A549 (cell line): ENCODE measurements at regions not wholly inside any gene's neighbourhood (a gene's known extent, or its start where the extent isn't known, plus 50 kb on each side); places are given as distances from the start of the nearest gene placed in this dataset.

Experiments used
- ATAC-seq, 2 experiments: fragments of 200-7000 bp in 1 of 2; fragments of >200 bp in 1 of 2; cut with Nextera tagmentation in 1 of 2; cut with Tn5 transposase in 1 of 2; 3 replicates each; pipeline versions ENCODE4 v1.8.0 to v1.9.1; 2018 to 2020; ENCODE audit warnings: mild to moderate bottlenecking in 1 of 2, moderate library complexity in 1 of 2
- CTCF ChIA-PET: fragments of 300-600 bp; sonication (Branson Sonifier 250); formaldehyde crosslinking; extraction: SDS; loops from one replicate; lab custom pipeline; 2021; ENCODE audit warnings: antibody characterized with exemption, inconsistent platforms; lab: Yijun Ruan, JAX
- POLR2A ChIA-PET: fragments of 350-600 bp; formaldehyde crosslinking; extraction: SDS; loops from one replicate; lab custom pipeline; 2021; ENCODE audit warnings: antibody characterized with exemption, inconsistent platforms; lab: Yijun Ruan, JAX
- DNase-seq, 2 experiments: peaks; one replicate each; pipeline versions ENCODE4 v3.0.0 to v3.0.0-alpha.2; 2011 to 2016; ENCODE audit warnings: low read depth in 1 of 2, low spot score in 1 of 2
- FAIRE-seq: peaks from 2 replicates; lab custom pipeline; 2011; peaks lifted over from hg19 to GRCh38; lab: Jason Lieb, UNC
- H3K27ac ChIP-seq, 2 experiments: fragments of >200 bp; sonication (Bioruptor Twin); formaldehyde crosslinking; 3 replicates each; pipeline ENCODE4 v1.5.1; 2016 to 2017
- H3K4me1 ChIP-seq: fragments of >200 bp; sonication (Bioruptor Twin); formaldehyde crosslinking; 3 replicates; pipeline ENCODE4 v1.6.1; 2016
- H3K4me2 ChIP-seq: fragments of >200 bp; sonication (Bioruptor Twin); formaldehyde crosslinking; 3 replicates; pipeline ENCODE4 v1.6.1; 2016
- H3K4me3 ChIP-seq: fragments of >200 bp; sonication (Bioruptor Twin); formaldehyde crosslinking; 3 replicates; pipeline ENCODE4 v1.5.1; 2016
- H3K9me3 ChIP-seq: fragments of >200 bp; sonication (Bioruptor Twin); formaldehyde crosslinking; 3 replicates; pipeline ENCODE4 v1.6.1; 2016
- ATOH8 ChIP-seq: fragments of 250-450 bp; sonication (Bioruptor Pico); IDR thresholded peaks from 2 replicates; pipeline ENCODE4 v1.5.0; 2020; ENCODE audit warnings: low read depth, mild to moderate bottlenecking, moderate library complexity
- BHLHE40 ChIP-seq: IDR thresholded peaks from 2 replicates; pipeline ENCODE4 v1.6.1; 2012; ENCODE audit warnings: low read depth, low read length, inconsistent platforms
- CBX2 ChIP-seq: fragments of 200-600 bp; sonication (generic); IDR thresholded peaks from 2 replicates; pipeline ENCODE4 v1.6.1; 2016; ENCODE audit warnings: low read depth, mild to moderate bottlenecking, borderline replicate concordance
- CTCF ChIP-seq: fragments of >200 bp; sonication (Bioruptor Twin); formaldehyde crosslinking; IDR thresholded peaks from 3 replicates; pipeline ENCODE4 v1.5.1; 2016
- E2F6 ChIP-seq: IDR thresholded peaks from 2 replicates; pipeline ENCODE4 v1.6.1; 2012; ENCODE audit warnings: low read depth, borderline replicate concordance
- EHF ChIP-seq: fragments of 250-450 bp; sonication (Bioruptor Pico); IDR thresholded peaks from 2 replicates; pipeline ENCODE4 v1.5.0; 2020; ENCODE audit warnings: mild to moderate bottlenecking
- ELK1 ChIP-seq: fragments of 150-350 bp; IDR thresholded peaks from 2 replicates; pipeline ENCODE4 v1.6.1; 2014; ENCODE audit warnings: low read depth, mild to moderate bottlenecking, low read length
- EP300 ChIP-seq, 2 experiments: fragments of >200 bp; sonication (Bioruptor Twin); formaldehyde crosslinking; IDR thresholded peaks; 2 replicates in 1 of 2; 3 replicates in 1 of 2; pipeline ENCODE4 v1.6.1; 2016 to 2017
- FOSL2 ChIP-seq, 2 experiments: fragments of 450-650 bp in 1 of 2; fragments of >200 bp in 1 of 2; sonication (Bioruptor Twin) in 1 of 2; formaldehyde crosslinking; IDR thresholded peaks; 2 replicates each; pipeline versions ENCODE4 v1.5.0 to v1.6.1; 2016 to 2020; ENCODE audit warnings: mild to moderate bottlenecking in 1 of 2, moderate library complexity in 1 of 2
- FOXS1 ChIP-seq: fragments of 250-450 bp; sonication (Bioruptor Pico); IDR thresholded peaks from 2 replicates; pipeline ENCODE4 v1.5.0; 2020; ENCODE audit warnings: mild to moderate bottlenecking, moderate library complexity
- HMGXB4 ChIP-seq: fragments of 250-450 bp; sonication (Bioruptor Pico); IDR thresholded peaks from 2 replicates; pipeline ENCODE4 v1.5.0; 2021; ENCODE audit warnings: mild to moderate bottlenecking, moderate library complexity, borderline replicate concordance
- MAFK ChIP-seq: fragments of 450-650 bp; IDR thresholded peaks from 2 replicates; pipeline ENCODE4 v1.6.1; 2014; ENCODE audit not compliant: partially characterized antibody
- MAX ChIP-seq: IDR thresholded peaks from 2 replicates; pipeline ENCODE4 v1.6.1; 2012
- MAZ ChIP-seq: fragments of 150-350 bp; IDR thresholded peaks from 2 replicates; pipeline ENCODE4 v1.6.1; 2014; ENCODE audit warnings: antibody characterized with exemption, low read depth, low read length, borderline replicate concordance
- POLR2A ChIP-seq: IDR thresholded peaks from 2 replicates; pipeline ENCODE4 v1.6.1; 2012; ENCODE audit warnings: mild to moderate bottlenecking, low read length
- RCOR1 ChIP-seq: fragments of 150-350 bp; IDR thresholded peaks from 2 replicates; pipeline ENCODE4 v1.6.1; 2014; ENCODE audit warnings: antibody characterized with exemption, low read length, low read depth
- REST ChIP-seq: fragments of 200-600 bp; sonication (generic); IDR thresholded peaks from 2 replicates; pipeline ENCODE4 v1.6.1; 2016; ENCODE audit warnings: antibody characterized with exemption, mild to moderate bottlenecking, moderate library complexity
- SMC3 ChIP-seq: fragments of >200 bp; sonication (Bioruptor Twin); formaldehyde crosslinking; IDR thresholded peaks from 3 replicates; pipeline ENCODE4 v1.6.1; 2018; ENCODE audit warnings: inconsistent platforms
- TP53 ChIP-seq: fragments of 250-450 bp; sonication (Bioruptor Pico); IDR thresholded peaks from 2 replicates; pipeline ENCODE4 v1.5.0; 2021; ENCODE audit warnings: mild to moderate bottlenecking, moderate library complexity
- ZC3H11A ChIP-seq: fragments of 450-650 bp; IDR thresholded peaks from 2 replicates; pipeline ENCODE4 v1.6.1; 2014; ENCODE audit warnings: antibody characterized with exemption, mild to moderate bottlenecking
- WGBS: methylation state at CpG from one replicate; pipeline ENCODE4 v1.1.6; 2017; ENCODE audit errors: missing lambda C conversion rate; 5-methylcytosine and 5-hydroxymethylcytosine counted together

- no peak overlapping the region for H3K27ac ChIP-seq
- no peak for DNase-seq
- TF ChIP-seq ZC3H11A, result no peak
- TF ChIP-seq CBX2, result no peak
- TF ChIP-seq BHLHE40, result no peak
- TF ChIP-seq, all 56 proteins: peak for 0
- no peak for FAIRE-seq
- no peak for ATAC-seq
- H3K4me1 ChIP-seq, result no peaks in the 10 kb centered on the region
- no peaks in the 10 kb centered on the region for H3K9me3 ChIP-seq
- POLR2A ChIA-PET, result no interaction called here
- CTCF ChIA-PET, result no interaction called here
- 79% methylated on average over 2 of the region's 2 CpGs for WGBS
- H3K4me2 ChIP-seq, result no peak overlapping the region
- no peak overlapping the region for H3K4me3 ChIP-seq
These were observed 334.0 kb downstream of the SOX2 start for GRCh38 chr3:182045736-182046135.

GRCh38 chr3:182046166-182046764 is 334.5 kb downstream of the SOX2 start:
- ChIA-PET POLR2A (no interaction called here), CTCF (no interaction called here)
- no peaks in the 10 kb centered on the region for H3K9me3 ChIP-seq
- no peak overlapping the region for H3K27ac ChIP-seq
- ATAC-seq (no peak), DNase-seq (no peak), FAIRE-seq (no peak)
- no peak for TF ChIP-seq CBX2
- no peak for TF ChIP-seq MAZ
- TF ChIP-seq POLR2A, result no peak
- H3K4me3 ChIP-seq, result no peak overlapping the region
- no peak overlapping the region for H3K4me2 ChIP-seq
- no peaks in the 10 kb centered on the region for H3K4me1 ChIP-seq
- WGBS, result 93% methylated on average over 11 of the region's 11 CpGs

- 72% methylated on average over 3 of the region's 3 CpGs for WGBS
- ChIA-PET CTCF (no interaction called here), POLR2A (no interaction called here)
- H3K27ac ChIP-seq, result no peak overlapping the region
- no peak overlapping the region for H3K4me2 ChIP-seq
- TF ChIP-seq RCOR1, result no peak
- TF ChIP-seq BHLHE40, result no peak
- no peak for TF ChIP-seq SMC3
- TF ChIP-seq, all 56 proteins: peak for 0
- Histone ChIP-seq H3K9me3 (no peaks in the 10 kb centered on the region), H3K4me3 (no peak overlapping the region), H3K4me1 (no peaks in the 10 kb centered on the region)
- DNase-seq, result no peak
- no peak for FAIRE-seq
- no peak for ATAC-seq
These were observed 339.2 kb downstream of the SOX2 start for GRCh38 chr3:182050932-182051331.

GRCh38 chr3:182052332-182052731 is 340.6 kb downstream of the SOX2 start:
- H3K4me1 ChIP-seq, result no peaks in the 10 kb centered on the region
- DNase-seq (no peak), ATAC-seq (no peak), FAIRE-seq (no peak)
- POLR2A ChIA-PET, result no interaction called here
- no peak overlapping the region for H3K4me2 ChIP-seq
- CTCF ChIA-PET, result no interaction called here
- no peak overlapping the region for H3K4me3 ChIP-seq
- H3K27ac ChIP-seq, result no peak overlapping the region
- H3K9me3 ChIP-seq, result no peaks in the 10 kb centered on the region
- WGBS, result 92% methylated on average over 1 of the region's 1 CpG
- TF ChIP-seq BHLHE40 (no peak), MAZ (no peak), FOXS1 (CRISPR knock-in tag) (no peak), ELK1 (no peak), EP300 (IDR thresholded peaks at IDR 0.05) (no peak), REST (no peak), FOSL2 (IDR thresholded peaks at IDR 0.05) (no peak), FOSL2 (CRISPR knock-in tag; IDR thresholded peaks at IDR 0.05) (no peak), MAFK (no peak), ATOH8 (CRISPR knock-in tag) (no peak), MAX (no peak), EHF (CRISPR knock-in tag) (no peak), HMGXB4 (CRISPR knock-in tag) (no peak), TP53 (CRISPR knock-in tag) (no peak), E2F6 (no peak), CTCF (no peak)
